Endothelial cell of umbilical vein (primary cell): ENCODE measurements at regions not wholly inside any gene's neighbourhood (a gene's known extent, or its start where the extent isn't known, plus 50 kb on each side); places are given as distances from the start of the nearest gene placed in this dataset.

Source experiments
- BruUV-seq: library from RNA; stranded (reverse); fragments of 400-500 nt; replicated peaks from 2 replicates; lab custom pipeline; 2021; lab: Mats Ljungman, UMichigan
- CTCF ChIA-PET: fragments of 300-600, 350-600 bp; sonication (Branson Sonifier 250); formaldehyde crosslinking; loops from one replicate; lab custom pipeline; 2021; ENCODE audit warnings: antibody characterized with exemption, inconsistent platforms; lab: Charles Lee
- POLR2A ChIA-PET: fragments of 300-600, 350-600 bp; sonication (Branson Sonifier 250); formaldehyde crosslinking; loops from one replicate; lab custom pipeline; 2021; ENCODE audit warnings: antibody characterized with exemption, inconsistent platforms; lab: Charles Lee
- DNase-seq: peaks from one replicate; pipeline ENCODE4 v3.0.0-alpha.2; 2011; ENCODE audit warnings: low read depth, low spot score
- FAIRE-seq: peaks from 2 replicates; lab custom pipeline; 2011; peaks lifted over from hg19 to GRCh38; lab: Jason Lieb, UNC
- H2AFZ ChIP-seq: 2 replicates; pipeline ENCODE4 v1.6.0; 2012; ENCODE audit warnings: low read depth, low read length, control low read depth, inconsistent platforms
- H3K27ac ChIP-seq: 2 replicates; pipeline ENCODE4 v1.5.1; 2011; ENCODE audit warnings: low read depth, mild to moderate bottlenecking, control low read depth, low read length, moderate library complexity; ENCODE audit not compliant: insufficient read depth
- H3K27me3 ChIP-seq, 2 experiments: 2 replicates each; pipeline versions ENCODE4 v1.6.0 to v1.6.1; 2011; ENCODE audit warnings: low read length in 2 of 2, mixed read lengths in 1 of 2; ENCODE audit not compliant: control insufficient read depth in 2 of 2, insufficient read depth in 2 of 2
- H3K36me3 ChIP-seq, 2 experiments: 2 replicates in 1 of 2; 3 replicates in 1 of 2; pipeline ENCODE4 v1.5.1; 2011; ENCODE audit warnings: low read length in 2 of 2, mild to moderate bottlenecking in 1 of 2, moderate library complexity in 1 of 2; ENCODE audit not compliant: control insufficient read depth in 2 of 2, insufficient read depth in 2 of 2; ENCODE audit errors: extremely low read depth in 1 of 2
- H3K4me1 ChIP-seq: 3 replicates; pipeline ENCODE4 v1.5.1; 2011; ENCODE audit warnings: mild to moderate bottlenecking, low read length; ENCODE audit not compliant: control insufficient read depth, insufficient read depth; ENCODE audit errors: extremely low read depth
- H3K4me2 ChIP-seq: 2 replicates; pipeline ENCODE4 v1.6.1; 2011; ENCODE audit warnings: low read length, control low read depth, mixed read lengths; ENCODE audit not compliant: insufficient read depth
- H3K4me3 ChIP-seq, 3 experiments: fragments of 200-600 bp in 1 of 3; sonication (generic), shearing (Covaris generic) in 1 of 3; replicated peaks in 1 of 3; 2 replicates each; pipeline ENCODE4 v1.5.1; 2011 to 2016; ENCODE audit warnings: control low read depth in 3 of 3, low read length in 3 of 3, mild to moderate bottlenecking in 2 of 3, inconsistent platforms in 1 of 3, low read depth in 1 of 3, moderate library complexity in 1 of 3; ENCODE audit not compliant: insufficient read depth in 1 of 3
- H3K79me2 ChIP-seq: 2 replicates; pipeline ENCODE4 v1.6.0; 2012; ENCODE audit warnings: low read length, inconsistent platforms; ENCODE audit not compliant: control insufficient read depth, insufficient read depth
- H3K9ac ChIP-seq: replicated peaks from 2 replicates; pipeline ENCODE3; 2011; ENCODE audit warnings: low read length, control low read depth; ENCODE audit not compliant: insufficient read depth; ENCODE audit errors: extremely low read depth
- H3K9me1 ChIP-seq: replicated peaks from 3 replicates; pipeline ENCODE4 v1.6.0; 2011; ENCODE audit warnings: mild to moderate bottlenecking, low read length; ENCODE audit not compliant: control insufficient read depth, insufficient read depth; ENCODE audit errors: extremely low read depth
- H3K9me3 ChIP-seq: replicated peaks from 2 replicates; pipeline ENCODE4 v1.5.1; 2012; ENCODE audit warnings: low read length, inconsistent platforms; ENCODE audit not compliant: control insufficient read depth, insufficient read depth
- H4K20me1 ChIP-seq: replicated peaks from 2 replicates; pipeline ENCODE3; 2011; ENCODE audit warnings: mild to moderate bottlenecking, low read length; ENCODE audit not compliant: control insufficient read depth, insufficient read depth; ENCODE audit errors: extremely low read depth
- CTCF ChIP-seq, 2 donors: IDR thresholded peaks; 1 replicate in 1 of 2; 2 replicates in 1 of 2; pipeline ENCODE4 v1.5.1; 2011; ENCODE audit warnings: low read length in 2 of 2, mild to moderate bottlenecking in 2 of 2, moderate library complexity in 2 of 2, control low read depth in 1 of 2, inconsistent platforms in 1 of 2, low read depth in 1 of 2; ENCODE audit not compliant: insufficient read depth in 1 of 2; ENCODE audit errors: extremely low read depth in 1 of 2
- EZH2 ChIP-seq: IDR thresholded peaks from 2 replicates; pipeline ENCODE4 v1.6.1; 2012; ENCODE audit warnings: borderline replicate concordance, low read depth, mild to moderate bottlenecking, moderate library complexity, low read length, inconsistent platforms; ENCODE audit not compliant: severe bottlenecking
- FOS ChIP-seq: IDR thresholded peaks from 2 replicates; pipeline ENCODE4 v1.6.1; 2011; ENCODE audit warnings: mild to moderate bottlenecking, low read length, moderate library complexity, borderline replicate concordance; ENCODE audit not compliant: insufficient read depth
- GATA2 ChIP-seq: IDR thresholded peaks from 2 replicates; pipeline ENCODE4 v1.7.0; 2011; ENCODE audit warnings: low read depth, mild to moderate bottlenecking, moderate library complexity, mixed read lengths, low read length; ENCODE audit not compliant: insufficient read length, insufficient read depth
- JUN ChIP-seq: IDR thresholded peaks from 2 replicates; pipeline ENCODE4 v1.6.1; 2011; ENCODE audit warnings: borderline replicate concordance, low read depth; ENCODE audit not compliant: insufficient read length, insufficient read depth
- MAX ChIP-seq: IDR thresholded peaks from 2 replicates; pipeline ENCODE4 v1.6.1; 2011; ENCODE audit not compliant: insufficient read depth, insufficient read length
- MYC ChIP-seq: IDR thresholded peaks from one replicate; pipeline ENCODE4 v1.6.1; 2011; ENCODE audit warnings: mild to moderate bottlenecking, low read depth, low read length
- POLR2A ChIP-seq: IDR thresholded peaks from 2 replicates; pipeline ENCODE4 v1.6.1; 2012; ENCODE audit warnings: low read depth, mild to moderate bottlenecking, control low read depth, low read length
- POLR2AphosphoS5 ChIP-seq: IDR thresholded peaks from 2 replicates; pipeline ENCODE4 v1.6.1; 2012; ENCODE audit warnings: low read depth, mild to moderate bottlenecking, control low read depth, low read length, moderate library complexity; ENCODE audit not compliant: insufficient read depth
- dilution Hi-C: fragments of 300-500 bp; cut with MboI; formaldehyde crosslinking; loops from one replicate; pipeline ENCODE4 v1.15.0; 2019; ENCODE audit warnings: low sequenced_read_pairs; ENCODE audit not compliant: extremely low pct_ligation_motif_present
- intact Hi-C: fragments of 100-400 bp; cut with micrococcal nuclease; formaldehyde crosslinking; loops from one replicate; pipeline ENCODE4 v1.10.0; 2022

GRCh38 chr4:38413524-38414341, 250.3 kb upstream of the KLF3 start:
- H2AFZ ChIP-seq, result no peak overlapping the region
- H4K20me1 ChIP-seq, result no peaks in the 10 kb centered on the region
- ChIA-PET CTCF (no interaction called here), POLR2A (no interaction called here)
- no peaks in the 10 kb centered on the region for H3K9me3 ChIP-seq
- no peaks in the 10 kb centered on the region for H3K36me3 ChIP-seq
- H3K27me3 ChIP-seq, result peaks cover 10 to 14% of the 10 kb centered on the region in 2 experiments
- TF ChIP-seq MYC, result no peak
- TF ChIP-seq FOS, result no peak
- no peak for TF ChIP-seq EZH2
- TF ChIP-seq POLR2A, result no peak
- no peak overlapping the region for H3K27ac ChIP-seq
- no peaks in the 10 kb centered on the region for H3K4me1 ChIP-seq
- no peak overlapping the region for H3K4me3 ChIP-seq
- DNase-seq, result peak; percentile 3
- intact Hi-C loops, result loop anchor here (10.0 kb wide), 1 partner anchor 61 kb away; no protein-coding TSS in a partner anchor
- no TSS peak for BruUV-seq
- FAIRE-seq, result no peak
- H3K9me1 ChIP-seq, result no peaks in the 10 kb centered on the region
- dilution Hi-C loops, result no loop called here
- no peak overlapping the region for H3K4me2 ChIP-seq
- no peak overlapping the region for H3K9ac ChIP-seq
- no peaks in the 10 kb centered on the region for H3K79me2 ChIP-seq

- intact Hi-C loops (loop anchor here (10.0 kb wide), 1 partner anchor 60 kb away; no protein-coding TSS in a partner anchor), dilution Hi-C loops (no loop called here)
- Histone ChIP-seq H3K4me1 (no peaks in the 10 kb centered on the region), H3K4me2 (no peak overlapping the region), H4K20me1 (no peaks in the 10 kb centered on the region), H3K9me3 (no peaks in the 10 kb centered on the region), H3K36me3 (no peaks in the 10 kb centered on the region), H3K9me1 (no peaks in the 10 kb centered on the region), H3K27ac (no peak overlapping the region), H3K27me3 (peaks cover 10 to 14% of the 10 kb centered on the region in 2 experiments), H3K9ac (no peak overlapping the region), H2AFZ (no peak overlapping the region), H3K79me2 (no peaks in the 10 kb centered on the region), H3K4me3 (no peak overlapping the region)
- DNase-seq (no peak), FAIRE-seq (no peak)
- TF ChIP-seq MYC (no peak), POLR2AphosphoS5 (no peak), FOS (no peak), MAX (no peak), EZH2 (no peak), JUN (no peak), CTCF (IDR thresholded peaks at IDR 0.05; ENCODE audit: extremely low read depth in 1 of 2, insufficient read depth in 1 of 2, low read depth in 1 of 2, low read length in 2 of 2) (no peak), POLR2A (no peak), GATA2 (no peak)
- CTCF ChIA-PET, result no interaction called here
- BruUV-seq, result no TSS peak
- POLR2A ChIA-PET, result no interaction called here
These were observed 249.6 kb upstream of the KLF3 start for GRCh38 chr4:38414410-38414809.
